ENCODE measurements at regions not wholly inside any gene's neighbourhood (a gene's known extent, or its start where the extent isn't known, plus 50 kb on each side); places are given as distances from the start of the nearest gene placed in this dataset.
A peak's percentile ranks its signal among the peaks of the same experiment; 100 is the strongest.

DNA sequence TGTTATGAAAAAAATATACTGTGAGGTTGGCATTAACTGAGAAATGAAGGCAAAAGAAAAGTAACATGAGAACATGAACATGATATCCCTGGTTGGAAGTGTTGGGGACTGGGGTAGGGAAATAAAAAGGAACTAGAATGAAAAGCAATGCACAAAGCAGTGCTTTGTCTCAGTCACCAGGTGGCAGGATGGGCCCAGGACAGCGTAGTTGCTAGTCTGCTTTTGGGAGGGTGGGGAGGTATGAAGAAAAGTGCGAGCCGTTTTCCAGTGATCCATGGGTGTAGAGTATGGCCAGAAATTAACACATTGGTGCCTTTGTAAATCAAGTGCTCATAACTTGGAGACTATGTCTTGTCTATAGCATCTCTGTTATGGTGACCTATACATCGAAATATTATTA lies 662.5 kb upstream of the SALL1 start:
- DNase-seq (ENCODE audit: low spot score) (no peak), FAIRE-seq (no peak)

DNA sequence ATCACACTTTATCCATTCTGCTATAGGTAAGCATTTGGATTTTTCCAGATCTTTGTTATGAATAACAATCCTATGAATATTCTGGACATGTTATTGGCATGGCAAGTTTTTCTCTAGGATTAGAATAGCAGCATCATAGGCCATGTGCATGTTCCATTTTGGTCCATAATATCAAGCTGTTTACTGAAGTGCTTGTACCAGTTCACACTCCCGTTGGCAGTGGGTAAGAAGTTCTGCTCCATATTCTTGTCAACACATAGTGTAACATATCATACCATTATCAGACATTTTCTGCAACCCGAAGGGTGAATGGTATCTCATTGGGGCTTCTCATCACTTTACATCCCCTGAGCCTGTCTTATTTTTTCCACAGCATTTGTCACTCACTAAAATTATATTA lies 661.9 kb upstream of the SALL1 start:
- FAIRE-seq (no peak), DNase-seq (ENCODE audit: low spot score) (no peak)

DNA sequence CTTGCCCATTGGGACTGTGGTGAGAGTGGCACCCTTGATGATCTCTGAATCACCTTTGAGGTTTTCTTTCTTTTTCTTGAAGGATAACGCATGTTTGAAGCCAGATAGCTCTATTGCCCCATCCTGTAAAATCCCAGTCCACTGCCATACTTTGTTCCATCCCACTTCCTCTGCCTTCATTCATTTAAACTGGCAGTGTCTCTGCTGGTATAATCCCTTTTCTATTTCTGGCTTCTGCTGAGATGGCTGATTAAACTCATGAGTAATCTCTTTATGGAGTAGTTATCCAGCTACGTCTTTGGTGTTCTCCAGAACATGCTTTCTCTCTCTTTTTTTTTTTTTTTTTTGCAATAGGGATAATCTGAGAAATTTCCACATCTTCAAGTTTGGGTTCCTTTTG lies 656.5 kb upstream of the SALL1 start:
- FAIRE-seq (peak; percentile 64), DNase-seq (ENCODE audit: low spot score) (peak; percentile 58)

DNA sequence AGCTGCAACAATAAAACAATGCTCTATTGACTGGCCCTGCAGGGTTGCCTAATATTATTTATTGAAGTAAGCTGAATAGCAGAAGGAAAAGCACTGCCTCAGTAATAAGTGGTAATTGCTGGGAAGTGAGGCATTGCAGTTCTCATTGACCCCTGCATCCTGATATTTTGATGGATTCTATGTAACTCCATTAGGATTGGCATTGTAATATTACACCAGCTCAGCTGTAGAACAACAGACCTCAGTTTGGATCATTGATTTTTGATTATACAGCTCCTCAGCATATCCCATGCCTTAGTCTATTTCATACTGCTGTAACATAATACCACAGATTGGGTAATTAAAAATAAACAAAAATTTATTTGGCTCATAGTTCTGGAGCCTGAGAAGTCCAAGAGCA lies 650.6 kb upstream of the SALL1 start:
- DNase-seq (ENCODE audit: low spot score) (no peak), FAIRE-seq (no peak)

DNA sequence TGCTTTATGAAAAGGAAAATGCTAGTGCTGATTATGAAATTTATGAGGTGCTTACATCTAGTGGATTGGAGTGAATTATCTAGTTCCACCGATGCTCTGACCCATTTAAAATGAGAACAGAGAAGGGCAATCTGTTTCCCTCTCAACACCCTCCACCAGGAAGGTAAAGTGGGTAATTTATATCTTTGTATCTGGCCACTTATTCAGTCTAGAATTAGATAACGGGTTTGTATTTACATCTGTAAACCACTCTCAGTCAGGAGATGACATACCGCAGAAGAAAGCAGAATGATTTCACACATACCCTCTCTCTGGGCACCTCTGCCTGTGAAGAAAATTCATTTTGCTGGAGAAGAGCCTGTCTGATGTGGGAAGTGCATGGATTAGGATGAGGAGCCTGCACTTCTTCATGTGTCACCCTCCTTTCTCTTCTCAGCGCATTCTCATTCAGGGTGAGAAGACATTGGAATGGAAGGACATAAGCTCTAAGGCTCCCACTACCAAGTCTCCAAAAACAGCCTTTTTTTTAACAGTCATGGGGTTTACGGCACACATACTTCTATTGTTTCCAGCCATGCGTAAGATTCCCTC lies 646.7 kb upstream of the SALL1 start:
- DNase-seq (ENCODE audit: low spot score) (no peak), FAIRE-seq (no peak)

DNA sequence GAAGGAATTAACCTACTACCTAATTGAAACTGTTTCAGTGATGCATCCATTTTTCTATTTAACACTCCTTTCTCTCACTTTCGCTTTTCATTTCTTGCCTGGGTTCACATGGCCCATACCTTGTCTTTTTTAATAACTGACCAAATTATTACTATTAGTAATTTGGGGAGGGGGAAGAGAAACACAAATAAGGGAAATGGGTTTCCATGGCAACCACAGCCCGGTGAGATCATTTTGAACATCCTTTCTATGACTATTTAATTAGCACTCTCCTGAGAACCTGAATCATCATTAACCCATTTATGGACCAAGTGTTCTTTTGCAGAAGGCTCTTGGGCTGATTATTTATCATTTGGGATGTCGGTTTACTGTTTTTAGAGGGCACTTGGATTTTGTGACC lies 628.2 kb upstream of the SALL1 start:
- DNase-seq (ENCODE audit: low spot score) = no peak
- no peak for FAIRE-seq

DNA sequence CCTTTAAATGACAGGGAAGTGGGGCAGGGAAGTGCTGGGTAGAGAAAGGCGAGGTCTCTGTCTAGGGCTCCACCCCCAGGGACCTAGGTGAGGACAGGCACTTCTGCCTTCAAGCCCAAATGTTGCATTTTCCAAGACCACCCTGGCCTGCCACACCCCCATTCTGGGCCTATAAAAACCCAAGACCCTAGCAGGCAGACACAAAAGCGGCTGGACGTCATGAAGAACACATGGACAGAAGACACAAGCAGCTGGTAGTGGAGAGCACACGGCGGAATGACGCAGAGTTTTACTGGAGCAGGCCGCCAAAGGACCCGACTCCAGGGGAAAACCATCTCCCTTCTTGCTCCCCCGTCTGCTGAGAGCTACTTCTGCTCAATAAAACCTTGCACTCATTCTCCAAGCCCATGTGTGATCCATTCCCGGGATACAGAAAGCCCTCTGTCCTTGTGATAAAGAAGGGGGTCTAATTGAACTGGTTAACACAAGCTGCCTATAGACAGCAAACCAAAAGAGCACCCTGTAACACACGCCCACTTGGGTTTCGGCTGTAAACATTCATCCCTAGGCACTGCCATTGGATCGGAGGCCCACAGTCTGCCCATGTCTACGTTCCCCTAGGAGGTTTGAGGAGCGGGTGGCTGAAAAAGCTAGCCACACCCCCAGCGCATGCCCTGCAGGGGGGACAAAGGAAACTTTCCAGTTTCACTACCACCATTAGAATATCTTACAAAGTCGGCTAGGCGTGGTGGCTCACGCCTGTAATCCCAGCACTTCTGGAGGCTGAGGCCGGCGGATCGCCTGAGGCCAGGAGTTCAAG lies 622.2 kb upstream of the SALL1 start:
- DNase-seq (ENCODE audit: low spot score) = no peak
- FAIRE-seq = no peak

DNA sequence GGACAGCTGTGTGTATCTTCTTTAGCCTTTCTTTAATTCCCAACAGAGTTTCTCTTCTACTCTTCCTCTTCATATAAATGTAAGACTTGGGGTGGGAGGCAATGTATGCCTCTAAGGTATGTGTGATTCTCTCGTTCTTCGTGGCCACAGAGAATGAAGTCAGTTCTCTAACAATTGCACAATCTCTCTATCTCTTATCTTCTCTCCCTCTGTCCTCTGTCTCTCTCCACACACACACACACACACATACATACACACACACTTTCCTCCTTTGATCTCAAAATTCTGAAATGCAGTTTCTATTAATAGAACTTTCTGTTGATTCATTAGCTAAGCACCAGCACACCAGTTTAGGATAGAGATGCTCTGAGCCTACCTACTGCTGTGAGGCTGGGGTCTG lies 615.7 kb upstream of the SALL1 start:
- FAIRE-seq (no peak), DNase-seq (ENCODE audit: low spot score) (no peak)

DNA sequence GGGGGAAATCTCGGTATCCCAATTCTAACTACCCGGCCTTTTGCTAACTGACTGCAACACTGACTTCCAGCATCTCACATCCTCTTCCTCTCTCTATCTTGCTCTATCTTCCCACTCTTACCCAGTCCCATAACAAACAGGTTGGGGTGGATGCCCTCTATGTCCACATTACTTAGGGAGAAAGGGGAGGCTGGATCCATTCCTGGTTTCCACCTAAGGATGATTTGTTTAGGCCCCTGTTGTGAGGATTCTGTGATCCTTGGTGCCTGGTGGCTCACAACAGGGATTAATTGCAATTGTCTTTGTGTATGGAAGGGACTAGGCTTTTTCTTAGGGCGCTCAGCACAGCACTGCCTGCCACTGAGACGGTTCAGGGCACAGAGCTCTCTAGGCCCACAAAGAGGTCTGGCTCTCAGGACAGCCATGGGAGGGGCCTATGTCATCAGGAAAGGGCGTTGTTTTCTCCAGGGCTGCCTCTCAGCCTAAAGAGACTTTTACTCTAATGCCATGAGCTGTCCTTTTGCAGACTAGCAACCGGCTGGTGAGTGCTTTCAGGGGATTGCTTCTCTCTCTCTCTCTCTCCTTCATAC lies 612.1 kb upstream of the SALL1 start:
- FAIRE-seq (no peak), DNase-seq (ENCODE audit: low spot score) (peak; percentile 10)

DNA sequence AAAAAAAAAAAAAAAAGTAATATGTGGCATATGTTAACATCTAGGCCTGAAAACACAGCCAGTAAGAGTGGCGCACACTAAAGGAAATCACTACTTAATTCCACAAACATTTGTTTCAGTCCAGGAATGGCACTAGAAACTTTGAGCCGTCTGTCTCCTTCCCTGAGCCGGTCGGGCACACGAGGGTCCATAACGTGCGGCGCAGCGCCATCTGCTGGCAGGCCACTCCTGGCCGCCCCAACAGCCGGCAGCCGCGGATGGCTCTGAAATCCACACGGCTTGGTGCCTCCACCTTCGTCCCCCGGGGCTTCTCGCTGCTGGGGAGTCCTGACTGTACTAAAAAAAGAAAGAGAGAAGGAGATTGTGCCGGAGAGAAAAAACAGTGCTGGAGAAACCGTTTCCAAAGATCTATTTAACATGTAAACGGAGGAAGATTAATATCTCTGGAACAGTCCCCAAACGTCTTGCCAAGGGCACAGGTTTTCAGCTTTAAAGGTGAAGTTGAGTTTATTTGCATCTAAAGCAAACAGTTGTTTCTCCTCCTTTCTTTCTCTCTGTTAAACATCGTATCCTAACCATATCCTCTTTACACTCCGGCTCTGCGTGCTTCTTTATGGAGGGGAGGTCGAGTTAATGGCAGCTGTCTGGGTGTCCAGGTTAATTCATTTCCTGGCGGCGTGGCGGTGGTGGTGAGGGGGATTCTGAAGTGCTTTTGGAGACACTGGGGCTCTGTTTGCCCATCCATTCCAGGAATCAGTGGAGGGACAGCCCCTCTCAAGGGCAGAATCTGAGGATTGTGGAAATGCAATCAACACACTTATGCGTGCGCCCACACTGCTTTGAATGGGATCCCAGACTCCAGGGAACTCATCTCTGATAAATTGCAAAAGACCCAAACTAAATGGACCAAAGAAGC lies 611.3 kb upstream of the SALL1 start:
- FAIRE-seq = peak; percentile 45

DNA sequence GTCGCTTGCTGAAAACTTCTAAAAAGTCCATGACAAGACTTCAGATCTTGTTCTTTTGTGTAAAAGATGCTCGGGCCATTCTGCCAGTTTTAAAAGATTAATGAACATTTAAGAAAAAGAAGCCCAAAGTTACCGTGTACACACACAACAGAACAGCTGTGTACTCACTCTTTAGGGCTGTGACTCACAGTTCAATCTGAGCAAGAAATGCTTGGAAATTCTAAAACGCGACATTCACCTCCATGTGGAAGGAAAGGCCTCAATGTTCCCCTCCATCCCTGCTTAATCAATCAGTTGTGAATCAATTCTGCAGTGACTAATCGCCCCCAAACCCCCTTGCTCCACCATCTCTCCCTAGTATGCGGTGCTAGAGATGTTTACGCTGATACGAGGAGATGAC lies 609.9 kb upstream of the SALL1 start:
- DNase-seq (ENCODE audit: low spot score) (no peak), FAIRE-seq (no peak)

More for the DNA sequence above, 611.3 kb upstream of the SALL1 start:
- peak; percentile 43 for DNase-seq (ENCODE audit: low spot score)

DNA sequence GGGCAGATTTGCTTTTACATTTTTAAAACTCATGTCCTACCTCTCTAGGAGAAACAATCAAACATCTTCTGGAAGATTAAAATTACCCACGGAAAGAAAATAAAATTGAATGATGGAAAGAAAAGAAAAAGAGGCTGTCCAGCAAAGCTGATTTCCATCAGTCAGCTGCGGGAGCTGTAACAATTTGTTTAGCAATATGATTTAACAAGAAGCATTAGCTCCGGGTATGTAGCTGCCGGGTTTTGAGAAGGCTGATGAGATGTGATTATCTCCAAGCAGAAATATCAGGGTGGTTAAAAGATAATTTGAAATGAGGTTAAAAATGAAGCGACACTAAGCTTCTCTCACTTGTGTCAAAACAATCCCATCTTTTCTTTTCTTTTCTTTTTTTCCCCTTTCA lies 608.9 kb upstream of the SALL1 start:
- FAIRE-seq (no peak), DNase-seq (ENCODE audit: low spot score) (no peak)

DNA sequence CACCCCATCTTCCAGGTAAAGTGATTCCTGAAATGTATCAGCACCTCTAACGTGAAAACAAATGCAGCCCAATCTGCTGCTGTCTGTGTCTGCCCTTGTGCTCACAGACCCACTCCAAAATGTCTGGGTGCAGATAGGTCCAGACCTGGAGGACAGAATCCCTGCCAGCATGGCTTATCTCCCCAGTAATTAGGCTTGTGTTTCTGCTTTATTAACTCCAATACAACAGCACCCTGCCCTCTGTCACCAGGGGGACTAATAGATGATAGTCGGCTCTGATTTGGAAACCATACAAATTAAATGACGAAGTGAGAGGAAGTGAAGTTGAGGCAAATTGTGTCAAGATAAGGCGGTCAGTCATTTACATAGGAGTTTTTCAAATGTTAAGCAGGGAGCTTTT lies 608.3 kb upstream of the SALL1 start:
- DNase-seq (ENCODE audit: low spot score) = no peak
- FAIRE-seq = no peak

DNA sequence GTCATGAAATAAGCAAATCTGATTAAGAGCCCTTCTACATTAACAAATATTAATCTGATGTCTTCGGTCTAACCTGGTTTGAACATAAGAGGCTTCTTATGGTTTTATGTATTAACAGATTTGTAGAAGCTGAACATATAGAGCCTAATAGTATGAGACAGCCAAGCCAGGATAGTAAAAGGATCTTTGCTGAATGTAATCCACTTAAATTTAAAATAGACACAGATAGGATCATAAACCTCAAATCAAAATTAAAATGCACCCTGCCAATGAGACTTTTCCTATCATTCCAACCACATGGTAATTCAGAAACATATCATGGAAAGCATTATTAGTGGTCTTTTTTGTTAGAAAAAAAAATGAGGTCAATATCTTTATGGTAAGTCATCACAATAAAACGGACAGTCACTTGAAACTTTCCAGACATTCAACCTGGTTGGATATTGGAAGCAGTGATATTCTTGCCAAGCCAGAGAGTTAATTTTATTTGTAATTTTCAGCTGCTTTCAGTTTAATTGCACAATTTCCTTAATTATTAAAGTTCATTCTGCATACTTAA lies 606.9 kb upstream of the SALL1 start:
- no peak for FAIRE-seq
- DNase-seq (ENCODE audit: low spot score) = no peak

DNA sequence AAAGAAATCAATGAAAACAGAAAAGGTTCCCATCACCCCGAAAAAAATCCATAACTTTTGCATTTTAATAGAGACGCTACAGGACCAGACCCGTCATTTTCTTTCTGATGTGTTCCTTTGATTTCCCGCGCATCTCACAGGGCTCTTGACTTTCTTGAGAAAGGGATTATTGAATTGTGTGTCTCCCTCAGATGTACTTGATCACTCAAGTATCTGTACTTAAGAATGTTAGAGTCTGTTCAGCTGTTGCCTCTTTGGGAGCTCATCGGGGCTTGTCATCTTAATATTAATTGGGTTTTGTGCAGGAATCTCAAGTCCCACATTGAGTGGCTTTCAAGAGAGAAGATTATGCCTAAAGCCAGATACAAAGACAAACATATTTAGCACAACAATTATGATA lies 606.4 kb upstream of the SALL1 start:
- no peak for DNase-seq (ENCODE audit: low spot score)
- FAIRE-seq = no peak

DNA sequence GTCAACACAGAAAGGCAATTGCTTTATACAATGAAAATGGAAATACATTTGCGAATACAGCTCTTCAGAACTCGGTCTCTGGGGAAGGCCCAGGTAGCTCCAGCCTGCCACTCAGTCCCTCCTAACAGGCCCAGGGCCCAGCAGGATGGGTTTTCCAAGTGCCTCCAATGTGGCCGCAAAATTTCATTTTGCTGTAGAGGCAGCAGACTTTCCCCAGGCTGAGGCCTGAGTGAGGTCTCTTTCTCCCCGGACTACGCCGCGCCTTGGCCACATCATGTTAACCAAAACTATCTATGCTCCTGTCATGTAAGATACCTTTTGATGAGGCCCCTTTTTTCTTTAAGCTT lies 606.0 kb upstream of the SALL1 start:
- DNase-seq (ENCODE audit: low spot score) = no peak
- no peak for FAIRE-seq

DNA sequence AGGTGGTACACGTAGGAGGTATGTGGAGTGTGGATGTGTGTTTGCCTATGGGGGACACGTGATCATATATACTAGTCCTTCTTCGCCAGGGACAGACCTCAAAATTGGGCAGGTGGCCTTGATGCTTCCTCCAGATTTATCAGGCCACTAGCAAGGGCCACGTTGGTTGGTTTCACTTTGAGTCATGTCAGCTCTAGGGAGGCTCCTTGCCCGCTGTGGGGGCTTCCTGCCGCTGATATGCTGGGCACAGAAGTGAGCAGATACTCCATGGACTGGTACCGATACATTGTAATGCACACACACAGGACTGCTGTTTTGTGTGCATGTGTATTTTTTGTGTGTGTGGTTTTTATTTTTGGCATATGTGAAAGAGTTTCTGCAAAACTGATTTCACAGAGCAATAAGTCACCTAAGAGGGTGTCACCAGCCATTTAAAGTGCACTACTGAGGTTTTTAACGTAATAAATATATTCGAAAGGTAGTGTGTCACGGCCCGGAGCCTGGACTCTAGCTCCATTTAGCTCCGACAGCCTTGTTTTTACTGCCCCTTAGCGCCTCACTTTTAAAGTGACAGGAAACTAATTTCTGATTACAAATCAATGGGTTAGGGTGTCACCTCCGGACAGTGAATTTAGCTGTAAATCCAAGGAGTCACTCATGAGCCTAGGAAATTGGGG lies 605.5 kb upstream of the SALL1 start:
- no peak for FAIRE-seq
- DNase-seq (ENCODE audit: low spot score) = no peak

DNA sequence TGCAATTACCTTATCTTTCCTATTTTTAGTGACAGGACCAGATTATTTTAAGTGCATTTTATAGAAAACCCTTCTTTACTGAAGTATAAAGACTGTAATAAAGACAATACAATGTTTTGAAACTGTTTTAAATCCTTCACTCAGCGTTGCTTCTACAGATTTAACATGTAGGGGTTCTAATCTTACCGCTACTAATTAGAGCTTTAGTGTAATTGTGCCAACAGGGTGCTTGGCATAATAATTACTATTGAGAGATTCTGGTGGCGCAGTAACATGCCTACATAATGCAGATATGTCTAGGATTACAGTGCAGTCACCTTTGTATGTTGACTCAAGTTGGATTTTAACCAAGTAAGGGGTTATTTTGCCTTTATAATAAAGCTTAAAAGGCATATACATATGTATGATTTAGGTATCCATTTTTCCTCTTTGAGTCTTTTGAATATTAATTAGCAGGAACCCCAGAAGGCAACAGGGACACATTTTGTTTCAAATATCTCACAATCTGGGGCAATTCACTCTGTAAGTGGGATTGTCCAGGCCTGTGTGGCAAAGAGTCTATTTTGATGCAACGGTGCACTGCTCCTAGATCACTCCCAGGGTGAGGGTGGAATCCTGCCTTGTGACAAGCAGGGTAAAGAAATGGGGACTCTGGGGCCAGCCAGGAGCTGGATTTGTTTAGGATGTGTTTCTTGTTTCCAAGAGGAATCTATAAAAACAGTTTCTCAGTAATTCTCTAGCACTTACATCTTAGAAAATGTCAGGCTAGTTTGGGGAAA lies 604.7 kb upstream of the SALL1 start:
- FAIRE-seq = no peak
- no peak for DNase-seq (ENCODE audit: low spot score)

DNA sequence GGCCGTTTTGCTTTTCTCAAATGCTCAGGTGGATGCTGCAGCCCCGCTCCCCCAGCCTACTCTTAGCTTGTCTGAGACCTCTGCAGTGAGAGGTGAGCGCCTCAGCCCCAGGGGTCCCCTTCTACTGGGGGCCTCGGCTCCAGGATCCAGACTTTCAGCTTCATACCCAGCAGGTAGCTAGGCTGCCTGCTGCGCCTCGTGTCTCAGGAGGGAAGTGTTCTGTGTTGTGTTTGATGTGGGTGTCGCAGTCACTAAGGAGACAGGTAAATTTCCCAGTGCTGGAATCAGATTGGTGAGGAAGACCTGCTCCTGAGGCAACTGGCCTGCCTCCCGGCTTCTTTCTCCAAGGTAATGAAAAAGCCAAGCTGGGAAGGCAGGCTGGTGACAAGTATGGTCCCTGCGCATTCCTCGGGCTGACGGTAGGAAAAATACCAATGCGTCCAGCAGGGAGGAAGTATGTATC lies 604.0 kb upstream of the SALL1 start:
- DNase-seq (ENCODE audit: low spot score) (no peak), FAIRE-seq (no peak)

DNA sequence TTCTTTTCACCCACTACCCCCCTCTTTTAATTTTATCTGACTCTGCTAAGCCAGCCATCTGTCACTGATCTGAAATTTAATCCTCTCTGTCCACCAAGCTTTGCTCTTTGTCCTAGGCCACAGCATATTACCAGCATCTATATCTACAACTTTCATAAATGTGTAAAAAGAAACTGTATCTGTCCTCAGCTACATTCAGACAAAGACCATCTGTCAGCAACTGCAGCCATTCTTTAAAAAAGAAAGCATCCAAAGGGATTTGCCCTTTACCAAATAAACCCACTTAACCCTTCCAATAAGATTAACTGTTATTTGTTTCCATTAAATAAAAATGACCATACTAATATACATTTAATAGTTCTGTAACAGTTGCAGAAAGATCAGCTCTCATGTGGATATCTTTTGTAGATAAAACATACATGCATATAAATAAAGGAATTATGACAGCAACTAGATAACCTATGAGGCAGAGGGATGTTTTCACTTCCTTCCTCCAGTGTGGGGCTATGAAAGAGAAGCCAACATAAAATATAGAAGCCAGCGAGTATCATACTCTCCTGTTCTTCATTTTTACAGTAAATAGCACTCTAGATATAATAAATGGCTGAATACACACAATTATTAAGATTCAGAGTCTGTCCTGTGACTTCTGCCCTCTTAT lies 602.5 kb upstream of the SALL1 start:
- DNase-seq (ENCODE audit: low spot score) = no peak
- FAIRE-seq = no peak
